SH-SY5Y (cell line): ENCODE measurements at regions not wholly inside any gene's neighbourhood (a gene's known extent, or its start where the extent isn't known, plus 50 kb on each side); places are given as distances from the start of the nearest gene placed in this dataset.

Experiments used
- GATA2 ChIP-seq: IDR thresholded peaks from 2 replicates; pipeline ENCODE4 v1.6.1; 2011; ENCODE audit warnings: mild to moderate bottlenecking, low read depth, low read length
- GATA3 ChIP-seq: IDR thresholded peaks from 2 replicates; pipeline ENCODE4 v1.6.1; 2011; ENCODE audit warnings: low read depth, mild to moderate bottlenecking, low read length, moderate library complexity

DNA sequence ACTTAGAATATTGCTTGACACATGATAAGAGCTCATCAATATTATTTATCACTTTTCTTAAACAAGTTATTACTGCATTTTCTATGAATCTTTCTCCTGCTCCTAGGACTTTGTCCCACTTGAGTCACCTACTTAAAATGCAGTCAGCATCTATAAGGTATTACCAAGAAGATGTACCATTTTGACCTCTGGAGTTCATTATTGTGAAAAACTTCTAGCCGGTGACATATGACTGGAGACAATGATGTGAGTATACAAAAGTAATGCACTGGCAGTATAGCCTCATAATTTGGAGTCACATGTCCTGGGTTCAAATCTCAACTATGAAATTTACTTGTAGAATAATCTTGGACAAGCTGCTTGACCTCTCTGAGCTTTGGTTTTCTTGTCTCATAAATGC lies 278.5 kb downstream of the PLPP3 start:
- TF ChIP-seq GATA2 (no peak), GATA3 (no peak)
